Neuron (in vitro differentiated cells): ENCODE measurements at regions not wholly inside any gene's neighbourhood (a gene's known extent, or its start where the extent isn't known, plus 50 kb on each side); places are given as distances from the start of the nearest gene placed in this dataset.

Source experiments
- H2AFZ ChIP-seq: one replicate; pipeline ENCODE4 v1.6.1; 2013; ENCODE audit warnings: low read depth, mild to moderate bottlenecking, inconsistent platforms, low read length, moderate library complexity
- H3K27me3 ChIP-seq: one replicate; pipeline ENCODE4 v1.6.1; 2013; ENCODE audit warnings: low read length; ENCODE audit not compliant: insufficient read depth
- H3K36me3 ChIP-seq: one replicate; pipeline ENCODE4 v1.6.1; 2013; ENCODE audit warnings: low read length; ENCODE audit not compliant: insufficient read depth
- H3K4me1 ChIP-seq: one replicate; pipeline ENCODE4 v1.6.1; 2013; ENCODE audit warnings: low read length; ENCODE audit not compliant: insufficient read depth
- H3K4me3 ChIP-seq: 2 replicates; pipeline ENCODE4 v1.5.1; 2013; ENCODE audit warnings: mild to moderate bottlenecking, low read length, moderate library complexity
- H3K9me3 ChIP-seq: one replicate; pipeline ENCODE4 v1.6.1; 2013; ENCODE audit warnings: low read length

DNA sequence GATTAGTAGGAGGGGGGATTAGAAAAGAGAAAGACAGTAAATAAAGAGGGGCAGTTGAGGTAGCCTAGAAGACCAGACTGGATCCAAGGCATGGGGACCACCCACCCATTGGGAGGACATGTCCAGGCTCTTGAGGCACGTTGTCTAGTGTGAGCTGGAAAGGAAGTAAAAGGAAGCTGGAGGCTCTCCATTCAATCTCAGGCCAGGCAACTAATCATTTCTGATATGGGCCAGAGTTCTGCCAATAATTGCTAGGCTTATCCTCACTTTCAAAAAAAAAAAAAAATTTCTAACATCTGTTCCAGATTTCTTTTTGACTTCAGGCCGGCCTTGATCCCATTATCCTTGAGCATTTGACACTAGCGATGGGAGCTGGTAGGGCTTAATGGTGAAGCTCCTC lies 476.1 kb downstream of the SOX6 start:
- peaks cover 10% of the 10 kb centered on the region for H3K27me3 ChIP-seq
- H3K36me3 ChIP-seq: no peaks in the 10 kb centered on the region
- no peak overlapping the region for H3K4me3 ChIP-seq

DNA sequence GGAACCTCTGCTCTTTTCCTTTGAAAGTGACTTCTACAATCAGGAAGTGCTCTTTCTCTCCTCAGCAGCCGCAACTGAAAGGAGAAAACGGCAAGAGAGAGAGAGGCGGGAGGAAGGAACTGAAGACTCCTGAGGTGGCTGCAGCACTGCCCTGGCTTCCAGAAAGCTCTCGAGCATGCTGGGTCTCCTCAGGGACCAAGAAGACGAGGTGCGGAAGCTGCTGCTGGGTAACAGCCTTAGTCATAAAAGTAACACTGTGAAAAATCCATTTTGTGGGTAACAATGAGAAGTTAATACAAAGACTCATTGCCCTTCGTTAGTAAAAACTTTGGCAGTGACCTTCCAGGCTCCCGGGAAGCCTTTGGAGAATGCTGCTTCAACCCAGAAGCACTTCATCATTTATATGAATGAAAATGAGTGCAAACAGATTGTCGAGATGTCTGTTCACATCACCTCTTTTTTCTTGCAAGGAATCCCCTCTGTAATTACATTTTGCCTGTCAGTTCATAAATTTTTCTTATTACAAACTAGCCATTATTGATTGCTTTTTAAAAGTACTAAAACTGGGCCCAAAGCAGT lies 473.4 kb downstream of the SOX6 start:
- Histone ChIP-seq H3K27me3 (peaks cover 10% of the 10 kb centered on the region), H3K9me3 (no peaks in the 10 kb centered on the region), H3K4me1 (no peaks in the 10 kb centered on the region), H3K4me3 (no peak overlapping the region), H2AFZ (no peak overlapping the region), H3K36me3 (no peaks in the 10 kb centered on the region)

More for the DNA sequence above, 476.1 kb downstream of the SOX6 start:
- no peak overlapping the region for H2AFZ ChIP-seq
- peaks cover 10% of the 10 kb centered on the region for H3K4me1 ChIP-seq
- H3K9me3 ChIP-seq: no peaks in the 10 kb centered on the region

DNA sequence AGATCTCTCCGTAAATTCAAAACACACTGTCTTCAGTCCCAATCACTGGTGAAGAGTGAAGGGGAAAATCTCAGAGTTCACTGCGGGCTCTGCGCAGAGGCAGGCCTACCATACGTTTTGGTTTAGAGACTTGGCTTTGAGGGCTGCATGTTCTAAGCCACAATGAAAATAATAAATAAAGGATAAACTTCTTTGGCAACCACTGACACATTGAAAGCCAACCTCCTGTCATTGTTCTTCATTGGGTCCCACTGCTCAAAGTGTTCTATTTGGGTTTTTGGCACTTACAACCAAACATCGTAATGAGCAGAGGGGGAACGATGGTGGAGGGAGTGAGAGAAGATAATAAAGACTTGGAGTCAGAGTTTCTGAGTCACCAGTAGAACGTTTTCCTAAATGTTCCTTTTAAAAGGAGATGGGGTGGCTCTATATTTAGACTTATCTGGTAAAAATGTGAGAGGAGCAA lies 472.9 kb downstream of the SOX6 start:
- H3K4me1 ChIP-seq: no peaks in the 10 kb centered on the region
- no peak overlapping the region for H2AFZ ChIP-seq
- no peaks in the 10 kb centered on the region for H3K9me3 ChIP-seq
- no peaks in the 10 kb centered on the region for H3K36me3 ChIP-seq
- peaks cover 10% of the 10 kb centered on the region for H3K27me3 ChIP-seq
- no peak overlapping the region for H3K4me3 ChIP-seq

GRCh38 chr11:15884141-15884540 lies 472.2 kb downstream of the SOX6 start:
- Histone ChIP-seq H3K36me3 (no peaks in the 10 kb centered on the region), H3K27me3 (peaks cover 6% of the 10 kb centered on the region), H3K4me3 (no peak overlapping the region)

DNA sequence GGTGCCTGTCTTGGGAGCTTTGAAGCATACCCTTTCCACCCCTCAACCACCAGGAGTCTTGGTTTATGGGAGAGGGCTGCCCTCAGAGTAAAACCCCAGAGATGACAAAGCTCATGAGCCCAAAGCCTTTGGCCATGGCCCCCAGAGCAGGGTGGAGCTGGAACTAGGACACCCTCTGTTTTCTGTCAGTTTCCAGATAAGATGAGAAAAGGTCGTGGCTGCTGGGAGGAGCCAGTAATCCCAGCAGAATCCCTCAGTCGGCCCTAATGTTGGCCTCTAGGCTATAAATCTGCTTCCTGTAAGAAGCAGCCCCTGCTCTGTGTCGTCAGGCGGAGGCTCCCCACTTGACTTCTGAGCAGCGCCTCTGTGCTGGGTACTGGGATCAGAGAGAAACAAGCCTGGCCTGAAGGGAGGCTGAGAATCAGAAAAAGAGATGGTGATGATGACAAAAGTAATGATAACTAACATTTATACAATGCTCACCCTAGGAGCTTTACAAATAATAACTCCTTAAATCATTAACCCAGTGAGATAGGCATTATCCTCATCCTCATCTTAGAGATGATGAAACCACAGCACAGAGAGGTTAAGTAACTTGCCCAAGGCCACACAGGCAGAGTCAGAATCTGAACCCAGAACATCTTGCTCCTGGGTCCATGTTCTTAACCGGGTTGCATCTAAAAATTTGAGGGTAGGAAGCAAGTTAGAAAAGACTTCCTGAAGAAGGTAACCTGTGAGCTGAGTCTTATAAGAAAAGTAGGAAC lies 471.4 kb downstream of the SOX6 start:
- Histone ChIP-seq H3K4me3 (no peak overlapping the region), H3K36me3 (no peaks in the 10 kb centered on the region), H3K4me1 (no peaks in the 10 kb centered on the region), H3K9me3 (no peaks in the 10 kb centered on the region), H3K27me3 (peaks cover 6% of the 10 kb centered on the region), H2AFZ (no peak overlapping the region)

More at GRCh38 chr11:15884141-15884540, 472.2 kb downstream of the SOX6 start:
- no peaks in the 10 kb centered on the region for H3K4me1 ChIP-seq
- no peaks in the 10 kb centered on the region for H3K9me3 ChIP-seq
- H2AFZ ChIP-seq: no peak overlapping the region

- Histone ChIP-seq H3K9me3 (no peaks in the 10 kb centered on the region), H3K36me3 (no peaks in the 10 kb centered on the region), H3K27me3 (peaks cover 6% of the 10 kb centered on the region), H2AFZ (no peak overlapping the region), H3K4me1 (no peaks in the 10 kb centered on the region), H3K4me3 (no peak overlapping the region)
Observed at GRCh38 chr11:15885854-15886253, 470.5 kb downstream of the SOX6 start.

DNA sequence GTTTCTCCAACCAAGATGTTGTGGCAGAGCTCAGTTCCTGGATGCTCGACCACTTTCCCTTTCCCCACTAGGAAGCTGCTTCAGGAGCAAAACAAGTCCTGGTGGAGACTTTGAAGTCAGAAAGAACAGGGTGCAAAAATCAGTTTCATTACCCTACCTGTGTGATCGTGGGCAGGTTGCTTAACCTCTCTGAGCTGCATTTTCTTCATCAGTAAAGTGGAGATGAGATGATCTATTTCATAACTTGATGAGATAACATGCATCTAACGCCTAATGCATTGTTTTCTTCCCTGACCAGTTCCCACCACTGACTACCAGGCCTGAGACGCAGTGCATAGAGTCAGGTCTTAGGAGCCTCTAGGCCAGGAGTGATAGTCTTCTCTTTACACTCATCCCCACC lies 470.0 kb downstream of the SOX6 start:
- Histone ChIP-seq H3K4me1 (no peaks in the 10 kb centered on the region), H3K4me3 (no peak overlapping the region), H2AFZ (no peak overlapping the region), H3K9me3 (no peaks in the 10 kb centered on the region), H3K36me3 (no peaks in the 10 kb centered on the region), H3K27me3 (peaks cover 5% of the 10 kb centered on the region)

DNA sequence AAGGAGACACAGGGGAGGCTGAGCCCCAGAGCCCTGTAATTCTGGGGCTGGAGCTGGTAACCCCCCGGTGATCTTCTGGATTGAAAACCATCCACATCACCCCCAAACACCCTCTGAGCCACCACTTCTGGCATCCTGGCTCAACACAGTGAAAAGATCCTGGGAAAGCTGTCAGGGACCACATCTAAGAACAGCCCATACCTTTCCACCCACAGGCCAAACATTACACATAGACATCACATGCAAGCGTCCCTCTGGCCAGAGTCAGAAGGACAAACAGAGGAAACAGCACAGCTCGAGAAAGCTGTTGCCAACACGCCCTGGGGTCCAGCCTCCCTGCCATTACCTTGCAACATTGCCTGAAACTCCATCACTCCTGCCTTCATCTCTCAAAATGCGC lies 469.5 kb downstream of the SOX6 start:
- H3K27me3 ChIP-seq: no peaks in the 10 kb centered on the region
- no peaks in the 10 kb centered on the region for H3K4me1 ChIP-seq
- H3K36me3 ChIP-seq: no peaks in the 10 kb centered on the region
- no peak overlapping the region for H3K4me3 ChIP-seq
- H2AFZ ChIP-seq: no peak overlapping the region
- H3K9me3 ChIP-seq: no peaks in the 10 kb centered on the region

DNA sequence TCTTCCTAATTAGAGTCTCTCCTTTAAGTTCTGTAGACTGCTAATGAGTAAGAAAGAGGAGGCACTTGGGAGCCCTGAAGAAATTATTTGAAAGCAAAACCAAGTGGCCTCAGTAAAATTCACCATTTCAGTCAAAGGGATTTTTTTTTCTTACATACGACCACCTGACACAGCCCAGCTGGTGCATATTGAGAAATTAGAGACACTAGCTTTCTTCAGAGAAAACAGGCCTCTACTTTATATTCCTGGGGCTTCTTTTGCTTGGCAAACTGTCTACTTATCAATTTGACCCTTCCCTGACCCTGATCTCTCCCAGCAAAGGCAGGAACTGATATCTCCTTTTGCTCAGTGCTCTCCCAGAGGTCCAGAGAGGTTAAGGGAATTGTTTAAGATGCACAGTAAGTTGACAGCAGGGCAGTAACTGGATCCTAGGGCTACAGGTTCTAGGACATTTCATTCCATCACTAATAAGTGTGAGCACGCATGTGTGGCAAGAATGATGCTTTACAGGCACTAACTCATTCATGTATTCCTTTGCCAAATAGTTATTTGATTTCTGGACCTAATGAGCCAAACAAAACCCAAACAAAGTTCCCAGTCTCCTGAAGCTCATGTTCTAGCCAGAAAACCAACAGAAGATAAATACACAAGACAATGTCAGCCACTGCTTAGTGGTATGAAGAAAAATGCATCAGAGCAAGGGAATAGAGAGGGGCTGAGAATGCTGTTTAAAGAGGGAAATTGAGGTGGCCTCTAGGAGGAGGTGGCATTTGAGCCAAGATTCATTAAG lies 467.6 kb downstream of the SOX6 start:
- no peaks in the 10 kb centered on the region for H3K9me3 ChIP-seq
- no peaks in the 10 kb centered on the region for H3K36me3 ChIP-seq
- H3K4me3 ChIP-seq: no peak overlapping the region
- H2AFZ ChIP-seq: no peak overlapping the region
- H3K4me1 ChIP-seq: no peaks in the 10 kb centered on the region
- H3K27me3 ChIP-seq: no peaks in the 10 kb centered on the region

DNA sequence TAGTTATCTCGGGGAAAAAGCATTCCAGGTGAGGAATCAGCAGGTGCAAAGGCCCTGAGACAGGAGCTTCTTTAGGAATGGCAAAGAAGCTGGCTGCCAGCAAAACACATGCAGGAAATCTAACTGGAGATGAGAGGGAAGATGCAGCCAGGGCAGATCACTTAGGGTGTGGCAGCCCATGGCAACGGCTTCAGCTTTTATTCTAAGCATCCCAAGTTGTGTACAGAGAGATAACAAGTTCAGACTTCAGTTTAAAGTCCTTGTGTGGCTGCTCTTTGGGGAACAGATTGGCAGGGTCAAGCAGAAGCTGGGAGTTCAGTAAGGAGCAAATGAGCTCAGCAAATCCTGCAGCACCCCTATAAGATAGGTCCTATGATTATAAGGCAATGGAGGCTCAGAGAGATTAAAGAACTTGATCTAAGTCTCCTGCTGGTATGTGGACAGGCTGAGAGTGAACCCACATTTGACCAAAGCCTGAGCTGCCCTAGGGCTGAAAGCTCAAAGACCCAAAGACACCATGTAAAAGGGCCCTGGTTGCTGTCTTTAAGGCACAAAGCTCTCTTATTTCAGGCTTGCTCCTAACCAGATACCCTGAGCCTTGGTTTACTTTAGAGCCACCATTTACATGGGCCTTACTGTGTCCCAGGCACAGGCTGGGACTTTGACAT lies 466.8 kb downstream of the SOX6 start:
- H3K4me1 ChIP-seq: no peaks in the 10 kb centered on the region

GRCh38 chr11:15890031-15890713 lies 466.2 kb downstream of the SOX6 start:
- H2AFZ ChIP-seq: no peak overlapping the region
- no peaks in the 10 kb centered on the region for H3K27me3 ChIP-seq
- H3K4me3 ChIP-seq: no peak overlapping the region
- H3K36me3 ChIP-seq: no peaks in the 10 kb centered on the region
- H3K9me3 ChIP-seq: no peaks in the 10 kb centered on the region
- no peaks in the 10 kb centered on the region for H3K4me1 ChIP-seq

More for the DNA sequence above, 466.8 kb downstream of the SOX6 start:
- Histone ChIP-seq H3K4me3 (no peak overlapping the region), H2AFZ (no peak overlapping the region), H3K9me3 (no peaks in the 10 kb centered on the region), H3K27me3 (no peaks in the 10 kb centered on the region), H3K36me3 (no peaks in the 10 kb centered on the region)

DNA sequence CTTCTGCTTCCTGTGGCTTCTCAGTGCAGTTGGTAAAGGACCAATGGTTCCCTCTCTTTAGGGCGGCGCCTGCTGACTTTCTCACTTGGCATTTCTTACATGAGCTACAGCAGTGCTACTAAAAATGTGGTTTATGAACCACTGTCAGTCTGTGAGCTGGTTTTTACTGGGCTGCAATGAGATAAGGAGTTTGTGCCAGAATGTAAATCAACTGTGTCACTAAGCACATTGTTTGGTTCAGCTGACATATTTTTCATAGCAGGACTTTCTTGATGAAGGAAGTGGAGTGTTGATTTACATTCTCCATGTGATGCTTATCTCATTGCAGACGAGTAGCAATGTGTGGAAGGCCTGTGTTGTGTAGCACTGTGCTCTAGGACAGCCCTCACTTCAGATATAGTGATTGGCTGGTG lies 463.3 kb downstream of the SOX6 start:
- H3K27me3 ChIP-seq: no peaks in the 10 kb centered on the region
- H3K4me1 ChIP-seq: no peaks in the 10 kb centered on the region
- H2AFZ ChIP-seq: no peak overlapping the region
- no peaks in the 10 kb centered on the region for H3K36me3 ChIP-seq
- no peak overlapping the region for H3K4me3 ChIP-seq
- no peaks in the 10 kb centered on the region for H3K9me3 ChIP-seq
